M059J (cell line): ENCODE measurements at regions not wholly inside any gene's neighbourhood (a gene's known extent, or its start where the extent isn't known, plus 50 kb on each side); places are given as distances from the start of the nearest gene placed in this dataset.
"Not testable (repeated sequence)": the region's sequence is repeated elsewhere in the genome, so short reads cannot be mapped to it uniquely, and the experiment has no call there.

Experiments used
- DNase-seq: peaks from one replicate; pipeline ENCODE4 v3.0.0-alpha.2; 2012; ENCODE audit warnings: low read depth

GRCh38 chr18:1811282-1811681, 760.0 kb downstream of the METTL4 start:
- DNase-seq: no peak

GRCh38 chr18:1825296-1825695, 746.0 kb downstream of the METTL4 start:
- DNase-seq: no peak

DNA sequence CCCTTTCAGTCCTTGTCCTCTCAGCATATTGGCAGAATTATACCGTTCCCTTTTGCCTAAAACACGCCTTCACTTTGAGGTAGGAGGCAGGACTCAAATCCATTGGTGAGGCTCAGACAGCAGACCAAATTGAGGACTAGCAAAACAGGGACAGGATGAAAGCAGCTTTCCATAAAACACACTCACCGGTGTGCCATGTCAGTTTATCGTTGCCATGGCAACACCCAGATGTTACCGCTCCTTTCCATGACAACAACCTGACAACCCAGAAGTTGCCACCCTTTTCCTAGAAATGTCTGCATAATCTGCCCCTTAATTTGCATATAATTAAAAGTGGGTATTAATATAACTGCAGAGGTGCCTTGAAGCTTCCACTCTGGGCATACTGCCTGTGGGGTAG, 730.4 kb downstream of the METTL4 start:
- peak; percentile 7 for DNase-seq

- peak; percentile 80 for DNase-seq
Observed at GRCh38 chr18:1846640-1847039, 724.7 kb downstream of the METTL4 start.

- peak; percentile 41 for DNase-seq
Observed at GRCh38 chr18:1848716-1849115, 722.6 kb downstream of the METTL4 start.

GRCh38 chr18:1849386-1849785, 721.9 kb downstream of the METTL4 start:
- no peak for DNase-seq

GRCh38 chr18:1857281-1857680, 714.0 kb downstream of the METTL4 start:
- DNase-seq: not testable (repeated sequence)

DNA sequence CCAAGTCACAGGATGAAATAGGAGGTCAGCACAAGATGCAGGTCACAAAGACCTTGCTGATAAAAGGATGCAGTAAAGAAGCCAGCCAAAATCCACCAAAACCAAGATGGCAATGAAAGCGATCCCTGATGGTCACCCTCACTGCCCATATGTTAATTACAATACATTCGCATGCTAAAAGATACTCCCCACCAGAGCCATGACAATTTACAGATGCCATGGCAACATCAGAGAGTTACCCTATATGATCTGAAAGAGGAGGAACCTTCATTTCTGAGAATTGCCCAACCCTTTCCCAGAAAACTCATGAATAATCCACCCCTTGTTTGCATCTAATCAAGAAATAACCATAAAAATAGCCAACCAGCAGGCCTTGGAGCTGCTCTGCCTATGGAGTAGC, 709.8 kb downstream of the METTL4 start:
- no peak for DNase-seq

DNA sequence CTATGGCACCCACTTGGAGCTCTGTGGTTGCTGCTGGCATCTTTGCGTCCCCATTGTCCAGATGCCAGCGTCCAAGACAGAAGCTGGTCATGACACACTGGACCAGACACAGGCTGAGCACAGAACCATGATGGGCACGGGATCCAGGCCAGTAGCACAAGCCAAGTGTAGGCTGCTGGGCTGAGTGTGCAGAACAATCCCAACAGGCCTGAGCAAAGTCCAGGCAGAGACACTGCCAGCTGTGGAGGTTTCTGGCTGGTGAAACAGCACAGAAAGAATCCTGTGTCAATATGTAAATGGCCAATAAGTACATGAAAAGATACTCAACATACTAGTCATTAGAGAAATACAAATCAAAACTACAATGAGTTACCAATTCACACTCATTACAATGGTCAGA, 705.4 kb downstream of the METTL4 start:
- DNase-seq: no peak

DNA sequence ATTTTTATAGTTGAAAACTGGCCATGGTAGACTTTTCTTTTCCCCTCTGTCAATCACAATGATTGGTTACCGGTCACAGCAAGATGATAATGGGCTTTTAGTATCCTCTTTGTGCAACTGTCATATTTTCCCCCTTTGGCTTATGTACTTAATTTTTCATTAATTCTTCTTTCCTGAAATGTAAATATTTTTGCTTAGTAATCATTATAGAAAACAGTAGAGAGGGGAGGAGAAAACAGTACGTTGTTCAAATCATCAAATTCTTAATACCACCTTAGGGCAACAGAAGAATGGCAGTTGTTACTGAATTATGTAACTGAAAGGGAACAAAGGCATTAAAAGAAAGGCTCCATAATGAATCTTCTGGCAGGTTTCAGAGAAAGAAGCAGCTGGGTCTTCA, 699.0 kb downstream of the METTL4 start:
- DNase-seq: no peak

GRCh38 chr18:1875219-1875618, 696.1 kb downstream of the METTL4 start:
- DNase-seq: no peak

GRCh38 chr18:1884623-1885022, 686.7 kb downstream of the METTL4 start:
- no peak for DNase-seq

GRCh38 chr18:1891641-1892040, 679.7 kb downstream of the METTL4 start:
- no peak for DNase-seq

DNA sequence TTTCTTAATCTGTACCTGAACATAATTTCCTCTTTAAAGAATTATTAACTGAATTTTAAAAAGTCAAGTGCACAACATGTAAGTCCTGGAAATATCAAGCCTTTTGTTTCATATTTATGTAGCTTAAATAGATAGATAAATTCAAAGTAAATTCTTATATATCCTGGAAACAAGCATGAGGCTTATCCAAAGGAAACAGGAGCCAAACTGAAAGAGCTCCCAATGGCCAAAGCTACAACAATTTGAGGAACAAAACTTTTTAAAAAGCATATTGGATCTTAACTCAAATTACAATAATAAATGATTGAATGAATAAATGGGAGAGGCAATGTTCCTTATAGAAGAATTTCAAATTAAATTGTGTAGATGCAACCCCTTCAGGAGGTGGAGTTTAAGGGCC, 679.1 kb downstream of the METTL4 start:
- no peak for DNase-seq

DNA sequence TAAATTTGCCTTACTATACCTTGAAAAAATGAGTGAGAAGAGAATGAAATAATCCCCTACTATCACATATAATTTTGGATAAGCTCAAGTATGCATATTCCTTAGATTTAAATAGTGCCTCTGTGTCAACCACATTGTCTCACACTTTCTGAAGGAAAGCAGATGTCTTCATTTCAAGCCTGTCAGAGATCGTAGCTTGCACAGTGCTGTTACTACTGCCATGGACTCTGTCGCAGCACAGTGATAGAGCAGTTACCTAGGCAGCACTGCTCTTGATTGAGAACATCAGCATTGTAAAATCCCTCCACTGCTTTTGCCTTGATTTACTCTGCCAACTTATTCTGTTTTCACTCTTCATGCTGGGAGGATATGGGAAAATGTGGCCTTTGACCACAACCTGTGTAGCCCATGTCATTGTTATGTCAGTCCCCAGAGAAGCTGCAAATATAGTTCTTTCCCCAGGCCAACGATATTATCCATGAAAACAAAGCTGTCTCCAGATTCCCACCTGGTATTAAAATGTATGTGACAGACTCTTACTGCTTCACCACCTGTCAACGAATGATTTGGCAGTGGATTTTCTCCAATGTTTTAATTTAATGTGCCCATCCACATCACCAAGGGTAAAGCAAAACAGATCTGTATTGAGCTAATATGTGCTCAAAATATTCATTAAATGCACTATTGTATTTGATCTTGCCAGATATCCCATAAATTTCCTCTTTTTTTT, 675.7 kb downstream of the METTL4 start:
- DNase-seq: no peak

DNA sequence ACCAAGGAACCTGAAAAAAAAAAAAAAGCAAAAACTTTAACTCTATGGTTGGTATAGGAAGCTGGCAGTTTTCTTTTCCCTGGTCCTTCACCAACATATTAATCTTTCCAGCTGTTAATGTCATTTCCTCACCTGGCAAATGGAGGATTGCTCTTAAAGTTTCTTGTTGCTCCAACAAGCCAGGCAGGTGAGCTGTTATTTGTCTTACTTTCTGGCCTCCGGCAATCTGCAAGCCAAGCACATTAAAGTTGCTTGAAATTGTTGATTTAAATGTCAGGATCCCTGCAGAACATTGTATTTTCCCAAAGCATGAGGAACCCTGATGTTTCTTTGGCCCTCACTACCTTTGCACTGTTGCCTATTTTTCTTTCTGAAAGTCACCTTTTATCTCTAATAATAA, 664.9 kb downstream of the METTL4 start:
- DNase-seq: no peak

GRCh38 chr18:1907470-1908206, 663.7 kb downstream of the METTL4 start:
- no peak for DNase-seq

DNA sequence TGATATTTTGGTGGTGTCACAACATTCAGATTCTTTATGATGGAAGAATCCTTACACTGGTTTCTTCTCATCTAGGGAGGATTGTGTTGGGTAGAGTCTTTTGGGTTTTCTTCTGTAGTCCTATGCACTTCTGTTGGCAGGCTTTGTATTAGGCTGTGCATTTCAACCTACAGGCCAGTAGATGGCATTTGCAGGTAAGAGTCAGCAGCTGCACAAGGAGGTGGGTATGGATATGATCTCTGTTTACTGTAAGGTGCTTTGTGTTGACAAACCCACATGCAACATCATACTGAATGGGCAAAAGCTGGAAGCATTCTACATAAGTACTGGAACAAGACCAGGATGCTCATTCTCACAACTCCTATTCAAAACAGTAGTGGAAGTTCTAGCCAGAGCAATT, 656.8 kb downstream of the METTL4 start:
- peak; percentile 12 for DNase-seq

DNA sequence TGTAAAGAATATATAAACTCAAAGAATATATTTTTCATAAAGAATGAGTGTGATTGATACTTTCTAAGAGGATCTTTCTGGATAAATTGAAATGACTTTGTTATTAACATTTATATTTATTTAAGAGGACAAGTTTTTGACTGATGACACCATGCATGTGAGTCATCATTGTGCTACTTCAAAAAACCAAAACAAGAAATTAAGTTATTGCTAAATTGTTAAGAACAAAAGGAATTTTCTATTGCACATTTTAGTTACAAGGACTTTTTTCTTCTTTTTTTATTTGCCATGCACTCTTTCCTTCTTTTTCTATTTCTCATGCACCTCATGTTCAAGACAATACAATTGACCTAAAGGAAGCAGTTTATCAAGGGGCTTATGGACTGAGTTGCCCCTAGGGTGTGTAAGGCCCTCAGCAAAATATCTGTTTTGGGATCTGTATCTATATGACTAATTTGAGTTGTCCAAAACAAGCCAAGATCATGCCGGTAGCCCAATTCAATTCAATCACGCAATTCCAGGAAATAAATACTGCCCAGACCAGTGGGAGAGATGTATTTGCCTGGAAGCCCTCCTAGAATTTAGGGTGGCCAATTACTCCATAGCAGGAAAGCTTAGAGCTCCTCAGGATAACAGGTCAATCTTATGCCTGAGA, 654.3 kb downstream of the METTL4 start:
- DNase-seq: peak; percentile 33

GRCh38 chr18:1917569-1917968, 653.7 kb downstream of the METTL4 start:
- DNase-seq: no peak

DNA sequence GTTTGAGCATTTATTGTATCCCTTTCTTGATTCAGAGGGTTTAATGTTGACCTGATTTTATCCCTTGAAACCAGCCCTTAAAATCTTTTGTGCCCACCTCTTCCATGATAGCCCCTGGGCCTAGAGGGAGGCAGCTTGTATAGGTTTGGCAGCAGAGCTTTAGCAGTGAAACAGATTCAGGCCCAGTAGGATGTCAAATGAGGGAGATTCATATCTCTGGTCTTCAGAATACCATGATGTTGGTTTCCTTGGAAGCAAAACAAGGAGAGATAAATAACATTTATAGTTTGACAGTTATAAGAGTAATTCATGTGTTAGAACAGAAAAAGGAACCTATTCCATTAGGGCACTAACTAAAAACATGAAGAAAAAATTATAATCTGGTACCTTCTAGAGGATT, 649.2 kb downstream of the METTL4 start:
- no peak for DNase-seq

DNA sequence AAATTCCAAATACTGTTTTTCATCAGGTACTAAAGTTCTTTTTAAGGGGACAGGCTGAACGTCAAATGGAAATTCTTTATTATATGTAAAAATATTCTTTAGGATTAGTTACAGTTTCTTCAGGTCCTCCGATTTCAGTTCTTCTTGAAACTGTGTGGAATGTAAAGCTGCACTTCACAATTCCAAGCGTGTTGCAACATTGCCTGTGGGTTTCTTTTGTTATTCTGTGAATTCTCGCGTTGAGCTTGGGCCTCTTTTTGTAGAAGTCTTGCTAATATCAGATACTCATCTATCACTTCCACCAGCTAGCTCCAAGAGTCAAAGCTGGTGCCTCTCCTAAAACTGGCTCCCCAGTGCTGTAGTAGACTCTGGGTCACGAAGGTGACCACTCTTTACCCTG, 642.6 kb downstream of the METTL4 start:
- DNase-seq: no peak

GRCh38 chr18:1929720-1930119, 641.6 kb downstream of the METTL4 start:
- no peak for DNase-seq
